HEK293 (cell line): ENCODE measurements at regions not wholly inside any gene's neighbourhood (a gene's known extent, or its start where the extent isn't known, plus 50 kb on each side); places are given as distances from the start of the nearest gene placed in this dataset.
A peak's percentile ranks its signal among the peaks of the same experiment; 100 is the strongest.

Experiments
- CTCF ChIA-PET: fragments of 350-600 bp; formaldehyde crosslinking; extraction: SDS; loops from one replicate; lab custom pipeline; 2021; ENCODE audit warnings: antibody characterized with exemption; lab: Yijun Ruan, JAX
- POLR2A ChIA-PET: fragments of 300-600 bp; formaldehyde crosslinking; extraction: SDS; loops from one replicate; lab custom pipeline; 2020; ENCODE audit warnings: antibody characterized with exemption, inconsistent platforms; lab: Yijun Ruan, JAX
- H3K27ac ChIP-seq: fragments of 200-500 bp; sonication (Bioruptor generic); 2 replicates; pipeline ENCODE4 v1.5.1; 2014; ENCODE audit warnings: low read depth, low read length, control low read depth, inconsistent platforms; ENCODE audit errors: extremely low read depth
- H3K36me3 ChIP-seq, 2 experiments: fragments of 200-500 bp in 1 of 2; sonication (Bioruptor generic) in 1 of 2; 1 replicate in 1 of 2; 2 replicates in 1 of 2; pipeline ENCODE4 v1.5.1; 2014 to 2017; ENCODE audit warnings: inconsistent platforms in 2 of 2, low read length in 2 of 2; ENCODE audit not compliant: control insufficient read depth in 2 of 2, insufficient read depth in 1 of 2
- H3K4me1 ChIP-seq: fragments of 200-500 bp; sonication (Bioruptor generic); 2 replicates; pipeline ENCODE4 v1.5.1; 2014; ENCODE audit warnings: mild to moderate bottlenecking, low read length, inconsistent platforms; ENCODE audit not compliant: control insufficient read depth, insufficient read depth
- H3K4me3 ChIP-seq: 2 replicates; pipeline ENCODE4 v1.5.1; 2011; ENCODE audit warnings: low read depth, mild to moderate bottlenecking, control low read depth, low read length, moderate library complexity
- H3K9me3 ChIP-seq: fragments of 200-500 bp; sonication (Bioruptor generic); 2 replicates; pipeline ENCODE4 v1.5.1; 2014; ENCODE audit warnings: low read depth, low read length, inconsistent platforms; ENCODE audit not compliant: control insufficient read depth, insufficient read depth
- HOXC10 ChIP-seq: sonication (generic); formaldehyde crosslinking; IDR thresholded peaks from 2 replicates; pipeline ENCODE4 v1.8.1; 2023; ENCODE audit warnings: mild to moderate bottlenecking, missing genetic modification reagents
- MYNN ChIP-seq: fragments of 450-650 bp; formaldehyde crosslinking; IDR thresholded peaks from 2 replicates; pipeline ENCODE4 v1.5.1; 2016; ENCODE audit warnings: missing biosample characterization, missing genetic modification characterization, borderline replicate concordance
- REPIN1 ChIP-seq: fragments of 450-650 bp; formaldehyde crosslinking; IDR thresholded peaks from 2 replicates; pipeline ENCODE4 v1.5.1; 2017; ENCODE audit warnings: missing biosample characterization, missing genetic modification characterization, low read depth
- ZEB2 ChIP-seq: fragments of 450-650 bp; formaldehyde crosslinking; IDR thresholded peaks from 2 replicates; pipeline ENCODE4 v1.5.1; 2016; ENCODE audit warnings: missing biosample characterization, missing genetic modification characterization
- ZIC2 ChIP-seq: fragments of 450-650 bp; formaldehyde crosslinking; IDR thresholded peaks from 2 replicates; pipeline ENCODE4 v1.5.1; 2016; ENCODE audit warnings: missing biosample characterization, missing genetic modification characterization
- ZNF169 ChIP-seq: fragments of 450-650 bp; formaldehyde crosslinking; IDR thresholded peaks from 2 replicates; pipeline ENCODE4 v1.5.1; 2016; ENCODE audit warnings: missing biosample characterization, missing genetic modification characterization
- ZNF202 ChIP-seq: fragments of 450-650 bp; formaldehyde crosslinking; IDR thresholded peaks from 2 replicates; pipeline ENCODE4 v1.5.1; 2016; ENCODE audit warnings: missing biosample characterization, missing genetic modification characterization, borderline replicate concordance
- ZNF223 ChIP-seq: fragments of 450-650 bp; formaldehyde crosslinking; IDR thresholded peaks from 2 replicates; pipeline ENCODE4 v1.5.1; 2016; ENCODE audit warnings: missing biosample characterization, missing genetic modification characterization
- ZNF354C ChIP-seq: fragments of 450-650 bp; formaldehyde crosslinking; IDR thresholded peaks from 2 replicates; pipeline ENCODE4 v1.5.1; 2016; ENCODE audit warnings: missing biosample characterization, missing genetic modification characterization, low read depth, borderline replicate concordance
- ZNF37A ChIP-seq: fragments of 450-650 bp; IDR thresholded peaks from 2 replicates; pipeline ENCODE4 v1.5.1; 2018; ENCODE audit warnings: missing biosample characterization, missing genetic modification characterization
- ZNF394 ChIP-seq: fragments of 450-650 bp; formaldehyde crosslinking; IDR thresholded peaks from 2 replicates; pipeline ENCODE4 v1.5.1; 2016; ENCODE audit warnings: missing biosample characterization, missing genetic modification characterization, mild to moderate bottlenecking, moderate library complexity, borderline replicate concordance
- ZNF560 ChIP-seq: fragments of 450-650 bp; formaldehyde crosslinking; IDR thresholded peaks from 2 replicates; pipeline ENCODE4 v1.5.1; 2017; ENCODE audit warnings: missing biosample characterization, missing genetic modification characterization, borderline replicate concordance
- ZNF626 ChIP-seq: fragments of 450-650 bp; sonication (Bioruptor Pico); formaldehyde crosslinking; IDR thresholded peaks from 2 replicates; pipeline ENCODE4 v1.5.1; 2018; ENCODE audit warnings: missing biosample characterization, missing genetic modification characterization, inconsistent platforms
- TF ChIP-seq, protein P1 (sequence below): fragments of 450-650 bp; formaldehyde crosslinking; IDR thresholded peaks from 2 replicates; pipeline ENCODE4 v1.5.0; 2017; ENCODE audit warnings: missing biosample characterization, missing genetic modification characterization, borderline replicate concordance
- TF ChIP-seq, protein P2 (sequence below): fragments of 450-650 bp; formaldehyde crosslinking; conservative IDR thresholded peaks from 2 replicates; pipeline ENCODE4 v1.5.1; 2016; ENCODE audit warnings: low read depth, missing biosample characterization, missing genetic modification characterization
- TF ChIP-seq, protein P3 (sequence below): fragments of 450-650 bp; formaldehyde crosslinking; IDR thresholded peaks from 2 replicates; pipeline ENCODE4 v1.5.1; 2016; ENCODE audit warnings: missing biosample characterization, missing genetic modification characterization
- TF ChIP-seq, protein P4 (sequence below): fragments of 450-650 bp; formaldehyde crosslinking; IDR thresholded peaks from 2 replicates; pipeline ENCODE4 v1.5.1; 2016; ENCODE audit warnings: missing biosample characterization, missing genetic modification characterization
- TF ChIP-seq, protein P5 (sequence below): fragments of 450-650 bp; formaldehyde crosslinking; IDR thresholded peaks from 2 replicates; pipeline ENCODE4 v1.5.1; 2016; ENCODE audit warnings: missing biosample characterization, missing genetic modification characterization
- TF ChIP-seq, protein P6 (sequence below): fragments of 450-650 bp; formaldehyde crosslinking; optimal IDR thresholded peaks from 2 replicates; pipeline ENCODE3; 2016; ENCODE audit warnings: missing biosample characterization, mild to moderate bottlenecking, missing genetic modification characterization

DNA sequence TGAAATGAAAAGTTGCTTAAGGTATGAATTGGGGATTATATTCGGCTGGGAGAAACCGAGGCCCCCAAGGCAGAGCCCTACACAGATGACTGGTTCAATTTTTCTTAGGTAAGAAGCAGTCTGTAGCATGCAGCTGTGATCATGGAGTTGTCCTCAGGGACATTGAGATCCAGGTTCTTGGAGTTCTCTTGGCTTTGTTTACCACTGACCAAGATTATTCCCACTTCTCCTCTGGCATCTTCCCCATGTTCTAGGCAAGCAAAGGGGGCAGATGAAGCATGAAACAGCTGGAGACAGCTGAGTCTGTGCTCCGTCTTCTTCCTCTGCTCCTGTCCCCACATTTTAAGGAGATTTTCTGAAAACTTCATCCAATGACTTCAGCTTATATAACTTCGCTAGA, 129.5 kb upstream of the BMPER start:
- no peaks in the 10 kb centered on the region for H3K36me3 ChIP-seq
- POLR2A ChIA-PET = no interaction called here
- TF ChIP-seq, protein P1, sequence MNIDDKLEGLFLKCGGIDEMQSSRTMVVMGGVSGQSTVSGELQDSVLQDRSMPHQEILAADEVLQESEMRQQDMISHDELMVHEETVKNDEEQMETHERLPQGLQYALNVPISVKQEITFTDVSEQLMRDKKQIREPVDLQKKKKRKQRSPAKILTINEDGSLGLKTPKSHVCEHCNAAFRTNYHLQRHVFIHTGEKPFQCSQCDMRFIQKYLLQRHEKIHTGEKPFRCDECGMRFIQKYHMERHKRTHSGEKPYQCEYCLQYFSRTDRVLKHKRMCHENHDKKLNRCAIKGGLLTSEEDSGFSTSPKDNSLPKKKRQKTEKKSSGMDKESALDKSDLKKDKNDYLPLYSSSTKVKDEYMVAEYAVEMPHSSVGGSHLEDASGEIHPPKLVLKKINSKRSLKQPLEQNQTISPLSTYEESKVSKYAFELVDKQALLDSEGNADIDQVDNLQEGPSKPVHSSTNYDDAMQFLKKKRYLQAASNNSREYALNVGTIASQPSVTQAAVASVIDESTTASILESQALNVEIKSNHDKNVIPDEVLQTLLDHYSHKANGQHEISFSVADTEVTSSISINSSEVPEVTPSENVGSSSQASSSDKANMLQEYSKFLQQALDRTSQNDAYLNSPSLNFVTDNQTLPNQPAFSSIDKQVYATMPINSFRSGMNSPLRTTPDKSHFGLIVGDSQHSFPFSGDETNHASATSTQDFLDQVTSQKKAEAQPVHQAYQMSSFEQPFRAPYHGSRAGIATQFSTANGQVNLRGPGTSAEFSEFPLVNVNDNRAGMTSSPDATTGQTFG = no peak
- no peak for TF ChIP-seq ZNF354C (tag by site-specific recombination)
- TF ChIP-seq ZNF202 (tag by site-specific recombination) = no peak
- TF ChIP-seq ZNF394 (tag by site-specific recombination) = no peak
- TF ChIP-seq ZIC2 (tag by site-specific recombination) = no peak
- TF ChIP-seq, protein P2, sequence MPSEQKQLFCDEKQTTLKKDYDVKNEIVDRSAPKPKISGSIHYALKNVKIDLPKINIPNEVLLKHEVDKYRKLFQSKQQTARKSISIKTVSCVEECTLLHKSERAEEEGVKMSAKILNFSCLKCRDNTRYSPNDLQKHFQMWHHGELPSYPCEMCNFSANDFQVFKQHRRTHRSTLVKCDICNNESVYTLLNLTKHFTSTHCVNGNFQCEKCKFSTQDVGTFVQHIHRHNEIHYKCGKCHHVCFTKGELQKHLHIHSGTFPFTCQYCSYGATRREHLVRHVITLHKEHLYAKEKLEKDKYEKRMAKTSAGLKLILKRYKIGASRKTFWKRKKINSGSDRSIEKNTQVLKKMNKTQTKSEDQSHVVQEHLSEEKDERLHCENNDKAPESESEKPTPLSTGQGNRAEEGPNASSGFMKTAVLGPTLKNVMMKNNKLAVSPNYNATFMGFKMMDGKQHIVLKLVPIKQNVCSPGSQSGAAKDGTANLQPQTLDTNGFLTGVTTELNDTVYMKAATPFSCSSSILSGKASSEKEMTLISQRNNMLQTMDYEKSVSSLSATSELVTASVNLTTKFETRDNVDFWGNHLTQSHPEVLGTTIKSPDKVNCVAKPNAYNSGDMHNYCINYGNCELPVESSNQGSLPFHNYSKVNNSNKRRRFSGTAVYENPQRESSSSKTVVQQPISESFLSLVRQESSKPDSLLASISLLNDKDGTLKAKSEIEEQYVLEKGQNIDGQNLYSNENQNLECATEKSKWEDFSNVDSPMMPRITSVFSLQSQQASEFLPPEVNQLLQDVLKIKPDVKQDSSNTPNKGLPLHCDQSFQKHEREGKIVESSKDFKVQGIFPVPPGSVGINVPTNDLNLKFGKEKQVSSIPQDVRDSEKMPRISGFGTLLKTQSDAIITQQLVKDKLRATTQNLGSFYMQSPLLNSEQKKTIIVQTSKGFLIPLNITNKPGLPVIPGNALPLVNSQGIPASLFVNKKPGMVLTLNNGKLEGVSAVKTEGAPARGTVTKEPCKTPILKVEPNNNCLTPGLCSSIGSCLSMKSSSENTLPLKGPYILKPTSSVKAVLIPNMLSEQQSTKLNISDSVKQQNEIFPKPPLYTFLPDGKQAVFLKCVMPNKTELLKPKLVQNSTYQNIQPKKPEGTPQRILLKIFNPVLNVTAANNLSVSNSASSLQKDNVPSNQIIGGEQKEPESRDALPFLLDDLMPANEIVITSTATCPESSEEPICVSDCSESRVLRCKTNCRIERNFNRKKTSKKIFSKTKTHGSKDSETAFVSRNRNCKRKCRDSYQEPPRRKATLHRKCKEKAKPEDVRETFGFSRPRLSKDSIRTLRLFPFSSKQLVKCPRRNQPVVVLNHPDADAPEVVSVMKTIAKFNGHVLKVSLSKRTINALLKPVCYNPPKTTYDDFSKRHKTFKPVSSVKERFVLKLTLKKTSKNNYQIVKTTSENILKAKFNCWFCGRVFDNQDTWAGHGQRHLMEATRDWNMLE = no peak
- TF ChIP-seq ZNF223 = no peak
- no peak for TF ChIP-seq ZEB2 (tag by site-specific recombination)
- TF ChIP-seq, all 188 proteins: peak for 0
- Histone ChIP-seq H3K4me1 (peaks cover 11% of the 10 kb centered on the region), H3K9me3 (no peaks in the 10 kb centered on the region), H3K27ac (0 out of 2 replicates have a peak overlapping the region, but pooled peaks have one; percentile 47), H3K4me3 (no peak overlapping the region)
- CTCF ChIA-PET = interaction anchor here (0.7 to 2.5 kb wide), 3 partner anchors 25 to 119 kb away, joined by 4 to 9 read pairs (median 7); no protein-coding TSS in a partner anchor

DNA sequence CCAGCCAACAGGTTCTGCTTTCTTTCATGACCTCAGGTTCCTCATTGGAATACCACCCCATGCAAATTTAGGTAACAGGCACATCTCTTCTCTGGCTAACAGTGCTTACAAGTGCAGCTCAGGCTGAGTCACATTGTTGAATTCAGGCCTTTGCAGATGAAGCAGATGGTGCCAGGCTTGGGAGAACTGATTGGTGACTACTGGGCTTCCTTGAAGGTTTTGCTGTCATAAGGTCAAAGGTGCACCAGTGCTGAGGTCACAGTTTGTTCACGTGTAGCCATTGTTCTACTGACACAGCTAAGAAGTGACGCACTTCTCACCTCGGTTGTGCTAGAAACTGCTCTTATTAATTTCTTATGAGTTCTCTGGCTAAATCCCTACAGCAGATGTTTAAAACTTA, 128.6 kb upstream of the BMPER start:
- ChIA-PET POLR2A (interaction anchor here (0.6 kb wide), 1 partner anchor 15 kb away, joined by 3 read pairs; no protein-coding TSS in a partner anchor), CTCF (interaction anchor here (0.7 to 2.5 kb wide), 3 partner anchors 31 to 118 kb away, joined by 3 to 9 read pairs (median 7); no protein-coding TSS in a partner anchor)
- H3K4me1 ChIP-seq = peaks cover 11% of the 10 kb centered on the region
- no peak overlapping the region for H3K4me3 ChIP-seq
- H3K9me3 ChIP-seq = no peaks in the 10 kb centered on the region
- H3K36me3 ChIP-seq = no peaks in the 10 kb centered on the region
- H3K27ac ChIP-seq = no peak overlapping the region
- TF ChIP-seq, protein P3, sequence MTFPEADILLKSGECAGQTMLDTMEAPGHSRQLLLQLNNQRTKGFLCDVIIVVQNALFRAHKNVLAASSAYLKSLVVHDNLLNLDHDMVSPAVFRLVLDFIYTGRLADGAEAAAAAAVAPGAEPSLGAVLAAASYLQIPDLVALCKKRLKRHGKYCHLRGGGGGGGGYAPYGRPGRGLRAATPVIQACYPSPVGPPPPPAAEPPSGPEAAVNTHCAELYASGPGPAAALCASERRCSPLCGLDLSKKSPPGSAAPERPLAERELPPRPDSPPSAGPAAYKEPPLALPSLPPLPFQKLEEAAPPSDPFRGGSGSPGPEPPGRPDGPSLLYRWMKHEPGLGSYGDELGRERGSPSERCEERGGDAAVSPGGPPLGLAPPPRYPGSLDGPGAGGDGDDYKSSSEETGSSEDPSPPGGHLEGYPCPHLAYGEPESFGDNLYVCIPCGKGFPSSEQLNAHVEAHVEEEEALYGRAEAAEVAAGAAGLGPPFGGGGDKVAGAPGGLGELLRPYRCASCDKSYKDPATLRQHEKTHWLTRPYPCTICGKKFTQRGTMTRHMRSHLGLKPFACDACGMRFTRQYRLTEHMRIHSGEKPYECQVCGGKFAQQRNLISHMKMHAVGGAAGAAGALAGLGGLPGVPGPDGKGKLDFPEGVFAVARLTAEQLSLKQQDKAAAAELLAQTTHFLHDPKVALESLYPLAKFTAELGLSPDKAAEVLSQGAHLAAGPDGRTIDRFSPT (tag by site-specific recombination) = no peak
- TF ChIP-seq REPIN1 (tag by site-specific recombination) = no peak
- TF ChIP-seq ZNF169 = no peak
- no peak for TF ChIP-seq ZNF37A (tag by site-specific recombination)
- TF ChIP-seq ZNF560 (tag by site-specific recombination) = no peak
- TF ChIP-seq MYNN (tag by site-specific recombination) = no peak
- TF ChIP-seq HOXC10 (CRISPR knock-in tag) = no peak
- TF ChIP-seq, protein P4, sequence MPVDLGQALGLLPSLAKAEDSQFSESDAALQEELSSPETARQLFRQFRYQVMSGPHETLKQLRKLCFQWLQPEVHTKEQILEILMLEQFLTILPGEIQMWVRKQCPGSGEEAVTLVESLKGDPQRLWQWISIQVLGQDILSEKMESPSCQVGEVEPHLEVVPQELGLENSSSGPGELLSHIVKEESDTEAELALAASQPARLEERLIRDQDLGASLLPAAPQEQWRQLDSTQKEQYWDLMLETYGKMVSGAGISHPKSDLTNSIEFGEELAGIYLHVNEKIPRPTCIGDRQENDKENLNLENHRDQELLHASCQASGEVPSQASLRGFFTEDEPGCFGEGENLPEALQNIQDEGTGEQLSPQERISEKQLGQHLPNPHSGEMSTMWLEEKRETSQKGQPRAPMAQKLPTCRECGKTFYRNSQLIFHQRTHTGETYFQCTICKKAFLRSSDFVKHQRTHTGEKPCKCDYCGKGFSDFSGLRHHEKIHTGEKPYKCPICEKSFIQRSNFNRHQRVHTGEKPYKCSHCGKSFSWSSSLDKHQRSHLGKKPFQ (tag by site-specific recombination) = no peak
- TF ChIP-seq, protein P5, sequence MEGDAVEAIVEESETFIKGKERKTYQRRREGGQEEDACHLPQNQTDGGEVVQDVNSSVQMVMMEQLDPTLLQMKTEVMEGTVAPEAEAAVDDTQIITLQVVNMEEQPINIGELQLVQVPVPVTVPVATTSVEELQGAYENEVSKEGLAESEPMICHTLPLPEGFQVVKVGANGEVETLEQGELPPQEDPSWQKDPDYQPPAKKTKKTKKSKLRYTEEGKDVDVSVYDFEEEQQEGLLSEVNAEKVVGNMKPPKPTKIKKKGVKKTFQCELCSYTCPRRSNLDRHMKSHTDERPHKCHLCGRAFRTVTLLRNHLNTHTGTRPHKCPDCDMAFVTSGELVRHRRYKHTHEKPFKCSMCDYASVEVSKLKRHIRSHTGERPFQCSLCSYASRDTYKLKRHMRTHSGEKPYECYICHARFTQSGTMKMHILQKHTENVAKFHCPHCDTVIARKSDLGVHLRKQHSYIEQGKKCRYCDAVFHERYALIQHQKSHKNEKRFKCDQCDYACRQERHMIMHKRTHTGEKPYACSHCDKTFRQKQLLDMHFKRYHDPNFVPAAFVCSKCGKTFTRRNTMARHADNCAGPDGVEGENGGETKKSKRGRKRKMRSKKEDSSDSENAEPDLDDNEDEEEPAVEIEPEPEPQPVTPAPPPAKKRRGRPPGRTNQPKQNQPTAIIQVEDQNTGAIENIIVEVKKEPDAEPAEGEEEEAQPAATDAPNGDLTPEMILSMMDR (tag by site-specific recombination) = no peak
- TF ChIP-seq ZNF626 = no peak
- TF ChIP-seq, protein P6, sequence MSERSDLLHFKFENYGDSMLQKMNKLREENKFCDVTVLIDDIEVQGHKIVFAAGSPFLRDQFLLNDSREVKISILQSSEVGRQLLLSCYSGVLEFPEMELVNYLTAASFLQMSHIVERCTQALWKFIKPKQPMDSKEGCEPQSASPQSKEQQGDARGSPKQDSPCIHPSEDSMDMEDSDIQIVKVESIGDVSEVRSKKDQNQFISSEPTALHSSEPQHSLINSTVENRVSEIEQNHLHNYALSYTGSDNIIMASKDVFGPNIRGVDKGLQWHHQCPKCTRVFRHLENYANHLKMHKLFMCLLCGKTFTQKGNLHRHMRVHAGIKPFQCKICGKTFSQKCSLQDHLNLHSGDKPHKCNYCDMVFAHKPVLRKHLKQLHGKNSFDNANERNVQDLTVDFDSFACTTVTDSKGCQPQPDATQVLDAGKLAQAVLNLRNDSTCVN (tag by site-specific recombination) = no peak
